Type B pancreatic cell (in vitro differentiated cells): ENCODE measurements at regions not wholly inside any gene's neighbourhood (a gene's known extent, or its start where the extent isn't known, plus 50 kb on each side); places are given as distances from the start of the nearest gene placed in this dataset.

Source experiments
- DNase-seq: peaks from one replicate; pipeline ENCODE4 v3.0.0; 2021; ENCODE audit warnings: mixed read lengths; ENCODE audit not compliant: unreplicated experiment; ENCODE audit errors: extremely low spot score
- H3K27ac Mint-ChIP-seq: 2 replicates; pipeline ENCODE4 v1.8.0; 2021; ENCODE audit warnings: mild to moderate bottlenecking, mixed read lengths
- H3K27me3 Mint-ChIP-seq: 2 replicates; pipeline ENCODE4 v1.8.0; 2021; ENCODE audit warnings: mixed read lengths
- H3K36me3 Mint-ChIP-seq: 2 replicates; pipeline ENCODE4 v1.8.0; 2021; ENCODE audit warnings: mixed read lengths
- H3K4me1 Mint-ChIP-seq: one replicate; pipeline ENCODE4 v1.8.0; 2021; ENCODE audit warnings: mixed read lengths; ENCODE audit not compliant: unreplicated experiment
- H3K4me3 Mint-ChIP-seq: 2 replicates; pipeline ENCODE4 v1.8.0; 2021; ENCODE audit warnings: mild to moderate bottlenecking, mixed read lengths
- H3K9me3 Mint-ChIP-seq: 2 replicates; pipeline ENCODE4 v1.8.0; 2021; ENCODE audit warnings: mixed read lengths
- TF ChIP-seq, protein P1 (sequence below): fragments of 200-600 bp; sonication (generic); conservative IDR thresholded peaks from 2 replicates; pipeline ENCODE4 v1.5.0; 2021; ENCODE audit warnings: antibody characterized with exemption, mild to moderate bottlenecking

DNA sequence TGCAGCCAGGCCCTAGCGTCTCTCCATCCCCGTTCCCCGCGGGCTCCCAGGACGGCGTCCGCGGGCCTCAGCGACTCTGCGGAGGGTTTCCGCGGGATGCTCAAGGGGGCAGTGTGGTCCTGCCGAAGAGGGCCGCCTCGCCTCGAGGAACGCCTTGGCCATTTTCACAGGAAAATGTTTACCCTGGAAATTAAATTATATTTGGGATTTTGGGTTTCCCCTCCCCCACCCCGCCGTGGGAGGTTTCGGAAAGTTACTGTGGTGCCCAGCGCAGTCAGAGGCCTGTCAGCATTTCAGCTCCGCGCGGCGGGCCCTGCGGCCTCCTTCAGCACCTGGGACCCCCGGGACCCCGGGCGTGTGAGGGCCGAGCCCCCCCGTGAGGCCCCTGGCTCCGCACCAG is 94.5 kb downstream of the PCTP start:
- peak; percentile 77 for DNase-seq
- no peaks in the 10 kb centered on the region for H3K4me1 Mint-ChIP-seq
- H3K9me3 Mint-ChIP-seq: no peaks in the 10 kb centered on the region
- H3K27me3 Mint-ChIP-seq: peaks cover 32% of the 10 kb centered on the region
- H3K36me3 Mint-ChIP-seq: no peaks in the 10 kb centered on the region
- no peak overlapping the region for H3K27ac Mint-ChIP-seq
- TF ChIP-seq, protein P1, sequence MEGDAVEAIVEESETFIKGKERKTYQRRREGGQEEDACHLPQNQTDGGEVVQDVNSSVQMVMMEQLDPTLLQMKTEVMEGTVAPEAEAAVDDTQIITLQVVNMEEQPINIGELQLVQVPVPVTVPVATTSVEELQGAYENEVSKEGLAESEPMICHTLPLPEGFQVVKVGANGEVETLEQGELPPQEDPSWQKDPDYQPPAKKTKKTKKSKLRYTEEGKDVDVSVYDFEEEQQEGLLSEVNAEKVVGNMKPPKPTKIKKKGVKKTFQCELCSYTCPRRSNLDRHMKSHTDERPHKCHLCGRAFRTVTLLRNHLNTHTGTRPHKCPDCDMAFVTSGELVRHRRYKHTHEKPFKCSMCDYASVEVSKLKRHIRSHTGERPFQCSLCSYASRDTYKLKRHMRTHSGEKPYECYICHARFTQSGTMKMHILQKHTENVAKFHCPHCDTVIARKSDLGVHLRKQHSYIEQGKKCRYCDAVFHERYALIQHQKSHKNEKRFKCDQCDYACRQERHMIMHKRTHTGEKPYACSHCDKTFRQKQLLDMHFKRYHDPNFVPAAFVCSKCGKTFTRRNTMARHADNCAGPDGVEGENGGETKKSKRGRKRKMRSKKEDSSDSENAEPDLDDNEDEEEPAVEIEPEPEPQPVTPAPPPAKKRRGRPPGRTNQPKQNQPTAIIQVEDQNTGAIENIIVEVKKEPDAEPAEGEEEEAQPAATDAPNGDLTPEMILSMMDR: peak; percentile 83
- peak overlapping the region; percentile 30 for H3K4me3 Mint-ChIP-seq

DNA sequence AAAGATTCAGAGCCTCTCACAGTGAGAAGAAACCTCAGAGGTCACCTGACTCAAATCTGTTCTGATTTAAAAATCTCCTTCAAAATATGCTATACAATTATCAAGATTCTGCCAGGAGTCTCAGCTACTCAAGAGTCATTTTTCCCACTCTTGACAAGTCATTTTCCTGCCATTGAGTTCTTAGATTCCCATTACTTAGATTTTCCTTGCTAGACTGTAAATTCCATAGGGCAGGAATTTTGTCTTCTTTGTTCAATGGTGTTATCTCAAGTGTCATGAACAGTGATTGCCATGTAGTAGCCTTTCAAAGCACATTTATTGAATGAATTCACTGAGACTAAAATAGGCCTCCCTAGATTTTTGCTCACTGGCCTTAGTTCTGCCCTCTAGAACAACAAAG is 95.9 kb downstream of the PCTP start:
- Mint-ChIP-seq H3K4me1 (no peaks in the 10 kb centered on the region), H3K27ac (no peak overlapping the region), H3K36me3 (no peaks in the 10 kb centered on the region), H3K27me3 (peaks cover 22% of the 10 kb centered on the region), H3K4me3 (no peak overlapping the region), H3K9me3 (no peaks in the 10 kb centered on the region)
- DNase-seq: no peak
- TF ChIP-seq, protein P1: no peak

DNA sequence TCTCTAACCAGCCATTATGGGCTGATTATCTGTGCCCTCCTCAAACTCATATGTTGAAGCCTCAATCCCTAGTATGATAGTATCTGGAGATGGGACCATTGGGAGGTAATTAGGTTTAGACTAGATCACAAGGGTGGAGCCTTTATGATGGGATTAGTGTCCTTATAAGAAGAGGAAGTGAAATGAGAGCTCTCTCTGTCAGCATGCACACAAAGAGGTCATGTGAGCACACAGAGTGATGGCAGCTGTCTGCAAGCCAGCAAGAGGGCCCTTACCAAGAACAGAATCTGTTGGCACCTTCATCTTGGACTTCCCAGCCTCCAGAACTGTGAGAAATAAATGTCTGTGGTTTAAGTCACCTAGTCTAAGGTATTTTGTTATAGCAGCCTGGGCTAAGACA is 101.9 kb downstream of the PCTP start:
- H3K27me3 Mint-ChIP-seq: no peaks in the 10 kb centered on the region
- H3K36me3 Mint-ChIP-seq: no peaks in the 10 kb centered on the region
- no peak for DNase-seq
- TF ChIP-seq, protein P1: no peak
- H3K4me3 Mint-ChIP-seq: no peak overlapping the region
- H3K27ac Mint-ChIP-seq: no peak overlapping the region
- no peaks in the 10 kb centered on the region for H3K4me1 Mint-ChIP-seq
- H3K9me3 Mint-ChIP-seq: no peaks in the 10 kb centered on the region

DNA sequence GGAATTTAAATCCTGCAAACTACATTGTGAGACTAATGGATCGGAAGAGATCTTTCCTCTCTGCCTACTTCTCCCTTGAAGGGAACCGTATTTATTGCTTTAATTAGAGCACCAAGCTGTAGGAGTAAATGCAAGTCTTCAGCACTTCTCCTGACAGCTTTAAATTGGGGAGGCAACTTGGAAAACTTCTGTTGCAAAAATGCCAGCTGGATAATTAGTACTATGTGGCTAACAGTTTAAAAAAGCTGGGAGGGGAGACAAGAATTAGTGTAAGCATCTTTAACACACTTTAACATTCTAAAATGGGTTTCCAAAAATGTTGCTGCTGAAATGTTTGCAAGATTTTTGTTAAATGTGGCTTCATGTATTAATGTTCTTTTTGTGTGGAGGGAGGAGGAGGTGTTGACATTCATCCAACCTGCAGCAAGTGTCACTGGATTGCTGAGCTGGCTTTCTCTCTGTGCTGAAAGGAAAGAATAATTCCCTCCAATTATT is 108.5 kb downstream of the PCTP start:
- Mint-ChIP-seq H3K4me1 (no peaks in the 10 kb centered on the region), H3K4me3 (no peak overlapping the region), H3K9me3 (no peaks in the 10 kb centered on the region), H3K36me3 (no peaks in the 10 kb centered on the region), H3K27ac (no peak overlapping the region), H3K27me3 (peaks cover 7% of the 10 kb centered on the region)
- TF ChIP-seq, protein P1: no peak
- DNase-seq: no peak

DNA sequence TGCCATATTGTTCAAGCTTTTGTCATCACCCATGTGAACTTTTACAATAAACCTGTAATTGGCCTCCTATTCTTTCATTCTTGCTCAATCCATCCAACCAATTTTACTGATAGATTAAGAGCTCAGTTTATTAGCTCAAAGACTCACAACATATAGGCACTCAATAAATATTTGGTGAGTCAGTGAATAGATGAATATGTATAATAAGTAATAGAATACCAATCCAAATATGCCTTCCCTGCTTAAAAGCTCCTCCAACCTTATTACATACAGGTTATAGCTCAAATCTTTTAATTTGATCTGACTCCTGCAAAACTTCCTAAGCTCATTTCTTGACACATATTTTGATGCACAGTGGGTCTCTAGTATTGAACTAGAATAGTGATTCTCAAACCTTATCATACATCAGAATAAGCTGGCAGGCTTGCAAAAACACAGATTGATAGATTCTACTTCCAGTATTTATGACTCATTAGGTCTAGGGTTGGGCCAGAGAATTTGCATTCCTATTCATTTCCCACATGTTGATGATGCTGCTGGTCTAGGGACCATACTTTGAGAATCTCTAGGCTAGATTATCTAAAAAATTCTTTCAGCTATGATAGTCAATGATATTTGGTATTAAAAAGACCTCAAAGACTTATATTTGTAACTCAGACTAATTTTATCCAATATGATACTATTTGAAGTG is 114.4 kb downstream of the PCTP start:
- DNase-seq: no peak
- Mint-ChIP-seq H3K36me3 (no peaks in the 10 kb centered on the region), H3K4me3 (no peak overlapping the region), H3K4me1 (no peaks in the 10 kb centered on the region), H3K9me3 (peaks cover 12% of the 10 kb centered on the region), H3K27ac (no peak overlapping the region), H3K27me3 (no peaks in the 10 kb centered on the region)
- TF ChIP-seq, protein P1: no peak
